VCaP (cell line): ENCODE measurements at regions not wholly inside any gene's neighbourhood (a gene's known extent, or its start where the extent isn't known, plus 50 kb on each side); places are given as distances from the start of the nearest gene placed in this dataset.

Source experiments
- H3K27ac ChIP-seq: fragments of 450-650 bp; 2 replicates; pipeline ENCODE4 v1.5.1; 2017
- CTCF ChIP-seq: fragments of 450-650 bp; conservative IDR thresholded peaks from 2 replicates; pipeline ENCODE4 v1.5.1; 2017; ENCODE audit warnings: mild to moderate bottlenecking, moderate library complexity

GRCh38 chr11:21636561-21636960 is 556.3 kb upstream of the ANO5 start:
- H3K27ac ChIP-seq = no peak overlapping the region
- no peak for TF ChIP-seq CTCF

GRCh38 chr11:21640491-21640890 is 552.4 kb upstream of the ANO5 start:
- TF ChIP-seq CTCF = no peak
- no peak overlapping the region for H3K27ac ChIP-seq

GRCh38 chr11:21641869-21642268 is 551.0 kb upstream of the ANO5 start:
- TF ChIP-seq CTCF = no peak
- no peak overlapping the region for H3K27ac ChIP-seq

- no peak for TF ChIP-seq CTCF
- H3K27ac ChIP-seq = no peak overlapping the region
Measured at GRCh38 chr11:21646351-21646750, 546.5 kb upstream of the ANO5 start.

GRCh38 chr11:21650961-21651360 is 541.9 kb upstream of the ANO5 start:
- H3K27ac ChIP-seq = no peak overlapping the region
- no peak for TF ChIP-seq CTCF

- TF ChIP-seq CTCF = no peak
- H3K27ac ChIP-seq = no peak overlapping the region
Measured at GRCh38 chr11:21653951-21654421, 538.9 kb upstream of the ANO5 start.

- TF ChIP-seq CTCF = no peak
- no peak overlapping the region for H3K27ac ChIP-seq
Measured at GRCh38 chr11:21656065-21656464, 536.8 kb upstream of the ANO5 start.
